ENCODE measurements at regions not wholly inside any gene's neighbourhood (a gene's known extent, or its start where the extent isn't known, plus 50 kb on each side); places are given as distances from the start of the nearest gene placed in this dataset.
"Not testable (repeated sequence)": the region's sequence is repeated elsewhere in the genome, so short reads cannot be mapped to it uniquely, and the experiment has no call there.

DNA sequence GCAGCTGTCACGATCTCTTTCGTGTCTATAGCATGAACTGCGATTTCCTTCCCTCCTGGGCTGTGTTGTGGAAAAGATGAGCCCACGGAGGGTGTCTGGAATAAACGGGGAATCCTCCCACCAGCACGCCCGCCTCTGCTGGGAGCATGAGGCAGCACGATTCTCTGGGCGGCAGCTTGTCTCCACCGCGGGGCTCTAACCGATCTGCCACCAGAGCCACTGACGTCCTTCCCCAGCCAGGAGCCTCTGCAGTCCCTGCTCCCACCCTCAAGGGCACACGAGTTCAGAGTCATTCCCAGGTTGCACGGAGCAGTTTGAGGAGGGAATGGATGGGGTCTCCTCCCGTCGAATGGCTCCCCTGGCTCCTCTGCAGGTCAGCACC lies 197.6 kb downstream of the DLL1 start:
- no peak overlapping the region for H3K27ac ChIP-seq (ENCODE audit: low read depth, low read length)
- H3K4me1 ChIP-seq (ENCODE audit: insufficient read depth, low read length): no peaks in the 10 kb centered on the region
- no peaks in the 10 kb centered on the region for H3K36me3 ChIP-seq (ENCODE audit: insufficient read depth, low read length)
- H3K9ac ChIP-seq (ENCODE audit: low read depth, low read length): no peak overlapping the region
- H3K4me3 ChIP-seq (ENCODE audit: low read length): no peak overlapping the region
- H3K27me3 ChIP-seq (ENCODE audit: insufficient read depth, low read length): no peaks in the 10 kb centered on the region; the same call in 1 of the 2 replicates
- WGBS: 87% methylated on average over 17 of the region's 17 CpGs
- no peaks in the 10 kb centered on the region for H3K9me3 ChIP-seq (ENCODE audit: insufficient read depth, low read depth, low read length)

- Histone ChIP-seq H3K27me3 (ENCODE audit: insufficient read depth, low read length) (no peaks in the 10 kb centered on the region; the same call in 1 of the 2 replicates), H3K9ac (ENCODE audit: low read depth, low read length) (no peak overlapping the region), H3K27ac (ENCODE audit: low read depth, low read length) (no peak overlapping the region), H3K36me3 (ENCODE audit: insufficient read depth, low read length) (no peaks in the 10 kb centered on the region), H3K4me1 (ENCODE audit: insufficient read depth, low read length) (no peaks in the 10 kb centered on the region), H3K9me3 (ENCODE audit: insufficient read depth, low read depth, low read length) (no peaks in the 10 kb centered on the region), H3K4me3 (ENCODE audit: low read length) (no peak overlapping the region)
- 77% methylated on average over 15 of the region's 15 CpGs for WGBS
Observed at GRCh38 chr6:170092826-170093225, 198.1 kb downstream of the DLL1 start.

GRCh38 chr6:170091639-170092579 lies 199.0 kb downstream of the DLL1 start:
- Histone ChIP-seq H3K4me1 (ENCODE audit: insufficient read depth, low read length) (no peaks in the 10 kb centered on the region), H3K27me3 (ENCODE audit: insufficient read depth, low read length) (no peaks in the 10 kb centered on the region; the same call in 1 of the 2 replicates), H3K27ac (ENCODE audit: low read depth, low read length) (no peak overlapping the region), H3K36me3 (ENCODE audit: insufficient read depth, low read length) (no peaks in the 10 kb centered on the region), H3K9ac (ENCODE audit: low read depth, low read length) (no peak overlapping the region), H3K9me3 (ENCODE audit: insufficient read depth, low read depth, low read length) (no peaks in the 10 kb centered on the region), H3K4me3 (ENCODE audit: low read length) (no peak overlapping the region)
- WGBS: 95% methylated on average over 30 of the region's 30 CpGs

GRCh38 chr6:170091000-170091638 lies 199.8 kb downstream of the DLL1 start:
- 87% methylated on average over 18 of the region's 18 CpGs for WGBS
- H3K9me3 ChIP-seq (ENCODE audit: insufficient read depth, low read depth, low read length): no peaks in the 10 kb centered on the region
- no peak overlapping the region for H3K27ac ChIP-seq (ENCODE audit: low read depth, low read length)
- H3K9ac ChIP-seq (ENCODE audit: low read depth, low read length): no peak overlapping the region
- no peak overlapping the region for H3K4me3 ChIP-seq (ENCODE audit: low read length)
- no peaks in the 10 kb centered on the region; the same call in 1 of the 2 replicates for H3K27me3 ChIP-seq (ENCODE audit: insufficient read depth, low read length)
- no peaks in the 10 kb centered on the region for H3K36me3 ChIP-seq (ENCODE audit: insufficient read depth, low read length)
- H3K4me1 ChIP-seq (ENCODE audit: insufficient read depth, low read length): no peaks in the 10 kb centered on the region

DNA sequence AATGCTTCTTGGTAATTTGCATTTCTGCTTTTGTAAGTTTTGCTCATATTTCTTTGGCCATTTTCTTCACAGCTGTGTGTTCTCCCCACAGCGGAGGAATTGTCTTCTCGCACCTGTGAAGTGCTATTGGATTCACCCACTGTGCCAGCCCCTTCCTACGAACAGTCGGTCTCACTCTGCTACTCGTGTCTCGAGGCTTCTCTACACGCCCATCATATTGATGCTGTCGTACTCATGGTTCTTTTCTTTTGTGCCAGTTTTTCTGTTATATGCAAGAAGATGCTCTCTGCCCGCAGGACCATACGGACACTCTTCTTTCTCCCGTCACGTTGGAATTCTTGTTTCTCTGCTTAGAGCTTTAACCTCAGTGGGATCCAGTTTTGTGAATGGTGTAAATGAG lies 200.3 kb downstream of the DLL1 start:
- Histone ChIP-seq H3K27me3 (ENCODE audit: insufficient read depth, low read length) (no peaks in the 10 kb centered on the region; the same call in 1 of the 2 replicates), H3K9ac (ENCODE audit: low read depth, low read length) (no peak overlapping the region), H3K4me3 (ENCODE audit: low read length) (no peak overlapping the region), H3K27ac (ENCODE audit: low read depth, low read length) (no peak overlapping the region), H3K9me3 (ENCODE audit: insufficient read depth, low read depth, low read length) (no peaks in the 10 kb centered on the region), H3K36me3 (ENCODE audit: insufficient read depth, low read length) (no peaks in the 10 kb centered on the region), H3K4me1 (ENCODE audit: insufficient read depth, low read length) (no peaks in the 10 kb centered on the region)
- WGBS: 93% methylated on average over 12 of the region's 12 CpGs

GRCh38 chr6:170089963-170090362 lies 200.9 kb downstream of the DLL1 start:
- Histone ChIP-seq H3K9me3 (ENCODE audit: insufficient read depth, low read depth, low read length) (no peaks in the 10 kb centered on the region), H3K36me3 (ENCODE audit: insufficient read depth, low read length) (no peaks in the 10 kb centered on the region), H3K27ac (ENCODE audit: low read depth, low read length) (no peak overlapping the region), H3K4me1 (ENCODE audit: insufficient read depth, low read length) (no peaks in the 10 kb centered on the region), H3K27me3 (ENCODE audit: insufficient read depth, low read length) (no peaks in the 10 kb centered on the region; the same call in 1 of the 2 replicates), H3K4me3 (ENCODE audit: low read length) (no peak overlapping the region), H3K9ac (ENCODE audit: low read depth, low read length) (no peak overlapping the region)
- 86% methylated on average over 11 of the region's 11 CpGs for WGBS

- WGBS: 96% methylated on average over 20 of the region's 20 CpGs
- Histone ChIP-seq H3K4me1 (ENCODE audit: insufficient read depth, low read length) (no peaks in the 10 kb centered on the region), H3K9me3 (ENCODE audit: insufficient read depth, low read depth, low read length) (no peaks in the 10 kb centered on the region), H3K27ac (ENCODE audit: low read depth, low read length) (no peak overlapping the region), H3K4me3 (ENCODE audit: low read length) (no peak overlapping the region), H3K27me3 (ENCODE audit: insufficient read depth, low read length) (no peaks in the 10 kb centered on the region; the same call in 1 of the 2 replicates), H3K9ac (ENCODE audit: low read depth, low read length) (no peak overlapping the region), H3K36me3 (ENCODE audit: insufficient read depth, low read length) (no peaks in the 10 kb centered on the region)
Observed at GRCh38 chr6:170088582-170088955, 202.3 kb downstream of the DLL1 start.

DNA sequence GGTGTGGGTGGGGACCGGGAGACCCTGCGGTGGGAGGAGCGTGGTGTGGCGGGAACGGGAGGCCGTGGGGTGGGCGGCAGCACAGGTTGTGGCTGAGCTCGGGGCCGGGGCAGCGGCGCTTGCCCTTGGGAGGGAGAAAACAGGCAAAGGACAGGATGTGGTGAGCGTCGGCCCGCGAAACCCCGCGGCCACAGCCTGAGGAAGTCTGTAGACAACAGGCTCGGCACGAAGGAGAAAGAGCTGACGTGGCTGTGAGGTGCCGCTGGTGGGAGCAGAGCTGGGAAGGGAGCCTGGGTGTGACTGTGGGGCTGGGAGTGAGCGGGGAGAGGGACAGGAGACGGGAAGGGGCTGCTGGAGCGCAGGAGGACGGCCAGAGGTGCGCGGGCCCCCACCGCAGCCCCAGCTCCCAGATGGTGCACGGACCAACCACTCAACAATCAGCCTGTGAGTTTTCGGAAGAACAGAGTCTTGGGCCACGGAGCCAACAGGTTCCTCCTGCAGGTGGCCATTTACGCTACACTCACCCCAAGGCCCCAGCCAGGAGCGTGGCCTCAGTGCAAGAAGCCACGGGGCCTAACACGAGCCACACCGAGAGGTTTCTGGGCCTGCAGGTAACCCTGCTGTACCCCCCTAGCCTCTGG lies 202.8 kb downstream of the DLL1 start:
- H3K4me3 ChIP-seq (ENCODE audit: low read length): no peak overlapping the region
- H3K9ac ChIP-seq (ENCODE audit: low read depth, low read length): no peak overlapping the region
- no peaks in the 10 kb centered on the region for H3K9me3 ChIP-seq (ENCODE audit: insufficient read depth, low read depth, low read length)
- no peaks in the 10 kb centered on the region; the same call in 1 of the 2 replicates for H3K27me3 ChIP-seq (ENCODE audit: insufficient read depth, low read length)
- no peaks in the 10 kb centered on the region for H3K36me3 ChIP-seq (ENCODE audit: insufficient read depth, low read length)
- H3K4me1 ChIP-seq (ENCODE audit: insufficient read depth, low read length): no peaks in the 10 kb centered on the region
- 91% methylated on average over 35 of the region's 36 CpGs for WGBS
- H3K27ac ChIP-seq (ENCODE audit: low read depth, low read length): no peak overlapping the region

GRCh38 chr6:170087421-170087780 lies 203.5 kb downstream of the DLL1 start:
- WGBS: 93% methylated on average over 16 of the region's 25 CpGs

GRCh38 chr6:170086639-170087420 lies 204.0 kb downstream of the DLL1 start:
- no peak overlapping the region for H3K4me3 ChIP-seq (ENCODE audit: low read length)
- WGBS: 93% methylated on average over 49 of the region's 49 CpGs
- no peaks in the 10 kb centered on the region; the same call in 1 of the 2 replicates for H3K27me3 ChIP-seq (ENCODE audit: insufficient read depth, low read length)
- H3K9me3 ChIP-seq (ENCODE audit: insufficient read depth, low read depth, low read length): no peaks in the 10 kb centered on the region
- no peaks in the 10 kb centered on the region for H3K4me1 ChIP-seq (ENCODE audit: insufficient read depth, low read length)
- H3K27ac ChIP-seq (ENCODE audit: low read depth, low read length): no peak overlapping the region
- H3K36me3 ChIP-seq (ENCODE audit: insufficient read depth, low read length): no peaks in the 10 kb centered on the region
- H3K9ac ChIP-seq (ENCODE audit: low read depth, low read length): no peak overlapping the region

More at GRCh38 chr6:170087421-170087780, 203.5 kb downstream of the DLL1 start:
- H3K4me1 ChIP-seq (ENCODE audit: insufficient read depth, low read length); H3K9ac ChIP-seq (ENCODE audit: low read depth, low read length); H3K27me3 ChIP-seq (ENCODE audit: insufficient read depth, low read length); H3K36me3 ChIP-seq (ENCODE audit: insufficient read depth, low read length); H3K4me3 ChIP-seq (ENCODE audit: low read length); H3K27ac ChIP-seq (ENCODE audit: low read depth, low read length); H3K9me3 ChIP-seq (ENCODE audit: insufficient read depth, low read depth, low read length): not testable (repeated sequence)

All from HUES64 (cell line).